Smooth muscle cell of the brain vasculature (primary cell): ENCODE measurements at regions not wholly inside any gene's neighbourhood (a gene's known extent, or its start where the extent isn't known, plus 50 kb on each side); places are given as distances from the start of the nearest gene placed in this dataset.

ENCODE experiments used
- DNase-seq: peaks from one replicate; pipeline ENCODE4 v3.0.0-alpha.2; 2012; ENCODE audit warnings: low read depth, low spot score

DNA sequence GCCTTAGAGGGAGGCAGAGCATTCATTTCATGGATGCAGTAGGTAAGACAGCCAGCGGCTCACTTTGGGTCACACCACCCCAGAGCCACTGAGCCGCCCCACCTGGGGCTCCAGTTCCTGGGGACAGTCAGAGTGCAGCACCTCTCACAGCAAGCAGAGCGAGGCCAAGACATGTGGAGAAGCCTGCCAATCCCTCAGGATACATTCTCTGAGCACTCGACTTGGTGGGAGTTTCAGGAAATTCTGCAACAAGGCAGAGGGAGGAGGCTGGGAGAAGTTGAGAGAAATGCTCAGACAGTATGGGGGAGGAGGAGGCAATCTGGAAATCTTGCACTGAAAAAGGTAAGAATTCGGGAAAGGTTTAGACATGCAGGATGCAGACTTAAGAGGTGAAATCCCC lies 60.8 kb upstream of the WLS start:
- DNase-seq, result no peak

DNA sequence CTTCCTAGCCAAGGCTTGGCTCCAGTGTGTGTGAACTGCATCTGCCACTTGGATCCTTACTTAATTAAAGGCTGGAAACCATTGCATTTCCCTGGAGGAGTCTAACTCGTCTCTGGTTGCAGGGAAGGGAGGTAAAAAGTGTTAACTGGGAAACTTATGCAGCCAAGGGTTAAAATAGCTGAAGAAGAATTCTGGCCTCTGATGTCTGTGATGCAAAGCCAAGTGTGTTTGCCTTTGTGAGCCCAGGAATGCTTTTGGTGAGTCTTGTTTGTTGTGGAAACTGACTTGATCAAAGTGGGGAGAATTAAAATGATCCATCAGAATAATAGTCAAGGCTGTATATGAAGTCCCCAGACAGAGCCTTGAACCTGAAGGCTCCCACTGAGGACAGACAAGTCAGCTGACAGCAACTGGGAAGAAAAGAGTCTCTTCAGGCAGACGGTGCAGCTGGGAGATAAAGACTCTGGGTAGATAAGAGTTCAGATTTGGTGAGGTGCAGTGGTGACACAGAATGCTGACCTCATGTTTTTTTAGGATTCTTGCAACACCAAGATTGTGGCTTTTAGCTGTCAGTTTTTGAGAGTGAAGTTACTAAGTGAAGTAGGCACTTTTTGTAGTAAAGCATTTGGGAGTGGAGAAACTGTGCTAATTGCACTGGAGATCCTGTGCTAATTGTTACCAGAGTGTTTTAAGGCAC lies 59.5 kb upstream of the WLS start:
- no peak for DNase-seq

DNA sequence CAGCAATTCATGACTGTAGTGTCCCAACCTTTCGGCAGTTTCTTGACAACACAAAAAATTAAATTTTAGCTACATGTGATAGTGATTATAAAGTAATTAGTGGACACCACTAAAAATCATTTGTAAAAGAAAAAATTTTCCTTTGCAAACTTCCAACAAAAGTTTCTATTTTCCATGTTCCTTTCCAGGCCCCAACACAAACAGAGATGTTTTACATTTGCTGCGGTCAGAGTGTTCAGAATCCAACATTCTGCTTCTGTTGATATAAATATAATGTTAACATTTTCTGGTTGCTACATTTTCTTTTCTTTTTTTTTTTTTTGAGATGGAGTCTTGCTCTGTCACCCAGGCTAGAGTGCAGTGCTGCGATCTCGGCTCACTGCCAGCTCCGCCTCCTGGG lies 54.9 kb upstream of the WLS start:
- no peak for DNase-seq

DNA sequence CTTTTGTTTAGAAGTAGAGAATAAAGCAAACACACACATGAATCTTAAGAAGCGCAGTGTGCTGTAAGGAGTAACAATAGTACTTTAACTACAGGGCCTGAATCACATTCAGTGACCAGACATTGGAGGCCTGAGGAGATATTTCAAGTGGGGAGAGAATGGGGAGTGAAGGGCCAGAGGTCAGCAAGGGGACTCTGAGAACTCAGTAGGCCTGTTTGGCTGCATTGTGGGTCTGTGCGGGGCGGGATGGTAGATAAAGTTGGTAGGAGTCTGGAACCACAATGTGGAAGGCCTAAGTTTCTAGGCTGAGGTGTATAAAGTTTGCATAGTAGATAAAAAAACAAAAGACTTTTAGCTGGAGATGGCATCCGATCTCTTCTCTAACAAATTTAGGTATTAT lies 52.7 kb upstream of the WLS start:
- no peak for DNase-seq

DNA sequence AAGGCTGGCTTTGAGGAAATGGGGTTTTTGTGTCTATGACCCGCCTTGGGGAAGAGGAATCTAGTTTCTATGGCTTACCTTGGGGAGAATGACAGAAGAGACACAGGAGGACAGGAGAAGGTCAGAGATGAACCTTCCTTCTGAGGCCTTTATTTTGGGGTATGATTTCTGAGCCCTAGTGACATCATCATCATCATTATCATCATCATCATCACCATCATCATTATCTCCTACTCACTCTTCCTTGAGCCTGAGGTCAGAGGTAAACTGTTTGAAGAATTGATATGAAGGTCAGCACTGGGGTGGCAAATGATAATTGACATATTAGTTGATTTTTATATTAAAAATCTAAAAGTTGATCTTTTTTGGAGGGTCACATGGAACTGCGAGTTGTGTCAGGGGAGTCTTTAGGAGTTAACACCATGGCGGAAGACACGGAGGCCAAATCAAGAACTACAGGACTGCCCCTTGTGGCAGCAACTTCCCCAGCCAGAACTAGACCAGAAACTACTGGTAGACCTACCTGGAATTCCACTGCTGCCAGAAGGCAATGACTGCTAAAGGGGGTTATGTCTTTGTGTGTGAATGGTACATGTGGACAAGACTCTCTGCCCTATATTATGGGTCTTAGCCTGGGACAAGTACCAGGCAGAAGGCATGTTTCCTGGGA lies 49.8 kb upstream of the WLS start:
- no peak for DNase-seq
